ENCODE measurements at regions not wholly inside any gene's neighbourhood (a gene's known extent, or its start where the extent isn't known, plus 50 kb on each side); places are given as distances from the start of the nearest gene placed in this dataset.

DNA sequence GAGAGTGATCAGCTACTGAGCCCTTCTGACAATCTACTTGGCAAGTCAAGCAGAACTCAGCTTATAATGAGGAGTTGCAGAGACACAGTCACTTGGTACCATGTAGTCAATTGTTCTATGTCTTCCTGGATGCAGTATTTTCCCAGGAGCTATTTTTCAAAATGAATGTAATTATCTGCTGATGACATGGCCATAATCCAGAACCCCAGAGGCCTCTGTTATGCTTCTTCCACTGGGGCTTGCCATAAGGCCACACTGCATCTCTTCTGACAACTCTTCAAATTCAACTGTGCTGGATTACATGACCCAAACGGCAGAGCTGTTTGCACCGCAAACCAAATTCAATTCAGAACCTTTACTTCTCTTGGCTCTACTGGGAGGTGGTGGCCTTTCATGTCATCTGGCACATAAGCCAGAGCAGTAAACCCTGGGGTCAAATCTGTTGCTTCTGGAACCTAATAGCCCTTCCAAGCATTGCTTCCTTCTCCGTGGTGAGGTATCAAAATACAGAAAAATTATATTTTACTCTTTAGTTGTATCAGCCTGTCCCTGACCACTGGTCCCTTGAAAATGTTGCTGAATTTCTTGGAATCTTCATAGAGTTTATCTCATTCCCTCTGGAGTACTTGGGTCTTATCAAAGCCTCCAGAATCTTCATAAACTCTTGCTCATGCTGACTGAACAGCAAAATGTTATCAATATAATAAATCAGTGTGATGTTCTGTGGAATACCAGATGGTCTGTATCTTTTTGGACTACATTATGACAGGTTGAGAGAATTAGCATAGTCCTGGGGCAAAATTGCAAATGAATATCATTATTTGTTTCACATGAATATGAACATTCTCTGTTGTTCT, 79.4 kb upstream of the DCN start:
- TF ChIP-seq EZH2 (IDR thresholded peaks at IDR 0.05; ENCODE audit: borderline replicate concordance, low read depth, low read length, poor library complexity, severe bottlenecking) = no peak
- TF ChIP-seq, protein P1, sequence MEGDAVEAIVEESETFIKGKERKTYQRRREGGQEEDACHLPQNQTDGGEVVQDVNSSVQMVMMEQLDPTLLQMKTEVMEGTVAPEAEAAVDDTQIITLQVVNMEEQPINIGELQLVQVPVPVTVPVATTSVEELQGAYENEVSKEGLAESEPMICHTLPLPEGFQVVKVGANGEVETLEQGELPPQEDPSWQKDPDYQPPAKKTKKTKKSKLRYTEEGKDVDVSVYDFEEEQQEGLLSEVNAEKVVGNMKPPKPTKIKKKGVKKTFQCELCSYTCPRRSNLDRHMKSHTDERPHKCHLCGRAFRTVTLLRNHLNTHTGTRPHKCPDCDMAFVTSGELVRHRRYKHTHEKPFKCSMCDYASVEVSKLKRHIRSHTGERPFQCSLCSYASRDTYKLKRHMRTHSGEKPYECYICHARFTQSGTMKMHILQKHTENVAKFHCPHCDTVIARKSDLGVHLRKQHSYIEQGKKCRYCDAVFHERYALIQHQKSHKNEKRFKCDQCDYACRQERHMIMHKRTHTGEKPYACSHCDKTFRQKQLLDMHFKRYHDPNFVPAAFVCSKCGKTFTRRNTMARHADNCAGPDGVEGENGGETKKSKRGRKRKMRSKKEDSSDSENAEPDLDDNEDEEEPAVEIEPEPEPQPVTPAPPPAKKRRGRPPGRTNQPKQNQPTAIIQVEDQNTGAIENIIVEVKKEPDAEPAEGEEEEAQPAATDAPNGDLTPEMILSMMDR (conservative IDR thresholded peaks at IDR 0.05; ENCODE audit: low read depth, low read length) = no peak

Measured in A673 (cell line).